ENCODE measurements at regions not wholly inside any gene's neighbourhood (a gene's known extent, or its start where the extent isn't known, plus 50 kb on each side); places are given as distances from the start of the nearest gene placed in this dataset.
"Not testable (repeated sequence)": the region's sequence is repeated elsewhere in the genome, so short reads cannot be mapped to it uniquely, and the experiment has no call there.

DNA sequence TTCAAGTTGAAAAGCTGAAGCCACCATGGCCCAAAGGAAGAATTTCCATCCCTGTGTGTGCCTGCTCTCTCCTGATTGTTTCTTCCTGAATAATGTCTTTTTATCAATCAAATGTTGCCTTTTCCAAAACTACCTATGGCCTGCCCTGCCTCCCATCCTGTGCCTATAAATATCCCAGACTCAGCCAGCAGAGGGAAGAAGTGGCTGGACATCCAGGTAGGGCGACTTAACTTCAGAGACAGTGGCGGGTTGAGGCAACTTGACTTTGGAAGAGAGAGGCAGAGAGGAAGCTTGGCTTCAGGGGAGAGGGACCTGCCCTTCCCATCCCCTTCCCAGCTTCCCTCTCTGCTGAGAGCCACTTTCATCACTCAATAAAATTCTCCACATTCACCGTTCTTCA, 133.0 kb downstream of the LCA5 start:
- H3K27ac Mint-ChIP-seq = no peak overlapping the region
- H3K27me3 Mint-ChIP-seq = no peaks in the 10 kb centered on the region
- ATAC-seq = no peak
- no peak for DNase-seq
- H3K4me3 Mint-ChIP-seq = no peak overlapping the region
- H3K9me3 Mint-ChIP-seq = no peaks in the 10 kb centered on the region
- no peaks in the 10 kb centered on the region for H3K4me1 Mint-ChIP-seq

DNA sequence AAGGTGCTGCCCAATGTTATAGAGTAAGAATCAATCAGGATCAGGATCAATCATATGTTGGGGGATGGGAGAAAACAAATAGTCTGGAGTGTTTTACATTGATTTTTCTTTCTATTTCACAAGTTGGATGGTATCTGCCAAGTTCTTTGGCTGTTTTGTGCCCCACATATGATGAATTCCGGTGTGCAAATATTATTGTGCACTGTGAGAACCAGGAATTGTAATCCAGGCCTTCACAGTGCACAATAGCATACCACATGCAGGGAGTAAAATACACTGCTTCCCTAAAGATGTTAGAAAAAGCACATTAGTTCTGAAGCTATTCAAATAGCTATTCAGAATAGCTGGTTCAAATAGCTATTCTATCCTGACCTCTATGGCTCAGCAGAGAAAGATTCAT, 133.7 kb downstream of the LCA5 start:
- no peak overlapping the region for H3K27ac Mint-ChIP-seq
- no peak for ATAC-seq
- H3K4me1 Mint-ChIP-seq = no peaks in the 10 kb centered on the region
- no peak for DNase-seq
- H3K9me3 Mint-ChIP-seq = no peaks in the 10 kb centered on the region
- H3K27me3 Mint-ChIP-seq = no peaks in the 10 kb centered on the region
- H3K4me3 Mint-ChIP-seq = no peak overlapping the region

DNA sequence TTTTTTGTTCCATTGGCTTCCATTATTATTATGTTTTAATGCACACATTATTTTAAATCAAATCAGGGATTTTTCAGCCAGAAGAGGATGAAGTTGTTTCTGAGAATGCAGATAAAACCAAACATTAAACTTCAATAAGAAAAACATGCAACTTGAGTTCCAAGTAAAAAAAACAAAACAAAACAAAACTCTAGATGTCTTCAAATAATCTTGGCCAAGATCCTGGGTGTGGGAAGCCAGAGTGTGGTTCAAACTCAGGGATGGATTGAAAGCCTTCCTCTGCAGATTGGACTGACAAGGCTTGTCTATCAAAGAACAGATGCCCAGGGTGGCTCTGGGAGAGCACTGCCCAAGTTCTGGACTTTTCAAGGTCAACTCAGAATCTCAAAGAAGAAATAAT, 134.1 kb downstream of the LCA5 start:
- no peaks in the 10 kb centered on the region for H3K27me3 Mint-ChIP-seq
- no peak overlapping the region for H3K27ac Mint-ChIP-seq
- H3K4me3 Mint-ChIP-seq = no peak overlapping the region
- no peak for ATAC-seq
- no peak for DNase-seq
- H3K9me3 Mint-ChIP-seq = no peaks in the 10 kb centered on the region
- H3K4me1 Mint-ChIP-seq = no peaks in the 10 kb centered on the region

DNA sequence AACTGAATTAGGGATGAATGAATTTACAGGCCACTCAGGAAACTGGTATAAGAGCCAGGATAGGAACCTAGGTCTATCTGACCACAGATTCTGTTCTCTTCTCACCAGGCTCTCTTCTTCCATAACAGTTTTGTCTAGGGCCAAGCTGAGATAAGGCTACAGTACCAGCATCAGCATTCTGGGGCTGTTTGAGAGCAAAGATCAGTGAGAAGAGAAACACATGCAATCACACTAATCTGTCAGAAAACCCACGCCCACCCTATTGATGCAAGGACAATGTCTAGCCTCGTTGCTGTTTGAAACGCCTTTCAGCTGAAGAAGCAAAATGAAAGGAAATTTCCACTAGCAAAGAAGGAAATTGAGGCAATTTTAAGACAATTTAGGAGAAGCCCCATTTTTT, 137.7 kb downstream of the LCA5 start:
- Mint-ChIP-seq H3K4me3 (no peak overlapping the region), H3K9me3 (no peaks in the 10 kb centered on the region)

DNA sequence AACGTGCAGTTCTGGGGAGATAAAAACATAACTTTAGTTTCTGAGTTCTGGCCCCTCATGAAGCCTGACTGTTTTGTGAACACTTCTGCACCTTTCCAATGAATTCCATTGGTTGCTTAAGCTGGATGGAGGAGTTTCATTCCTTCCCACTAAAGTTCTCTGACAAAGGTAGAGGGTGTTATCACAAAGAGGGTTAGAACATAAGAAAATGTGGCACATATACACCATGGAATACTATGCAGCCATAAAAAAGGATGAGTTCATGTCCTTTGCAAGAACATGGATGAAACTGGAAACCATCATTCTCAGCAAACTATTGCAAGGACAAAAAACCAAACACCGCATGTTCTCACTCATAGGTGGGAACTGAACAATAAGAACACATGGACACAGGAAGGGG, 138.6 kb downstream of the LCA5 start:
- DNase-seq, H3K27ac Mint-ChIP-seq, H3K27me3 Mint-ChIP-seq, H3K4me3 Mint-ChIP-seq, H3K9me3 Mint-ChIP-seq, ATAC-seq, H3K4me1 Mint-ChIP-seq: not testable (repeated sequence)

More for the DNA sequence above, 137.7 kb downstream of the LCA5 start:
- Mint-ChIP-seq H3K27ac (no peak overlapping the region), H3K4me1 (no peaks in the 10 kb centered on the region), H3K27me3 (no peaks in the 10 kb centered on the region)
- no peak for ATAC-seq
- DNase-seq = no peak

DNA sequence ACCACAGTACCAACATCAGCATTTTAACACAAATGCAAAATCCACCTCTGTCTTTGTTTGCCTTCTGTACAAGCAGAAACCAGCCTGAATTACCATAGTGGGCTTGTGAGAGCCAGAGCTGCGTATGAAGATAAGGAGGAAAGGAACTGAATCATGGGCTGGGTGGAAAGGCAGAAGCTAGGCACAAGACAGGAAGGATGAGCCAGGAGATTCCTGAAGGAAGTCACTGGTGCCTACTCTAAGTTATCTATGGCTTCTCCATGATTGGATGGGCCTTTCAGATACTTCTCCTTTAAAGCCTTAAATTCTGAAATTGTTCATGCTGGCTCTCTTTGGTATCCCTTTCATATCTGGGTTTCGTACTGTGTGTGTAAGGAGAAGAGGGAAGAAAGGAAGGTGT, 140.6 kb downstream of the LCA5 start:
- Mint-ChIP-seq H3K27ac (no peak overlapping the region), H3K4me1 (no peaks in the 10 kb centered on the region), H3K27me3 (no peaks in the 10 kb centered on the region), H3K9me3 (peaks cover 0 to 12% of the 10 kb centered on the region in 2 donors), H3K4me3 (no peak overlapping the region)
- no peak for DNase-seq
- ATAC-seq = no peak

DNA sequence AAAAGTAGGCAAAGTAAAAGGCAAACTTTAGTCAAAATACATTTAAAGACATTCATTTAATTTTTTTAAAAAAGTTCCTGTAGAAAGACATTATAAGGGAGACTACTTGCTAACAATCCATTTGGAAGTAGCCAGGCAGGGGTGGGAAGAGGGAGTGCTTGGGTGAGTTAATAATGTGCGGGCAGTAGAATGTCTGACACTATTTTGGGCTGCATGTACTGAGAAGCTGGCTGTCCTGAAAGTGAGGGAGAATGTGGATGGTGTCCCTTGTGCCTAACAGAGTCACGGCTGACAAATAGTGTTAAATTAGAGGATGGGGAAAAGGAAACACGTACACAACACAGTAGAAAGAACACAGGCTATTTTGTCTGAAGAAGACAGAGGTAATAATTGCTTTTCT, 142.5 kb downstream of the LCA5 start:
- DNase-seq = no peak
- Mint-ChIP-seq H3K4me3 (no peak overlapping the region), H3K4me1 (no peaks in the 10 kb centered on the region), H3K27ac (no peak overlapping the region), H3K9me3 (peaks cover 0 to 12% of the 10 kb centered on the region in 2 donors), H3K27me3 (no peaks in the 10 kb centered on the region)
- no peak for ATAC-seq

DNA sequence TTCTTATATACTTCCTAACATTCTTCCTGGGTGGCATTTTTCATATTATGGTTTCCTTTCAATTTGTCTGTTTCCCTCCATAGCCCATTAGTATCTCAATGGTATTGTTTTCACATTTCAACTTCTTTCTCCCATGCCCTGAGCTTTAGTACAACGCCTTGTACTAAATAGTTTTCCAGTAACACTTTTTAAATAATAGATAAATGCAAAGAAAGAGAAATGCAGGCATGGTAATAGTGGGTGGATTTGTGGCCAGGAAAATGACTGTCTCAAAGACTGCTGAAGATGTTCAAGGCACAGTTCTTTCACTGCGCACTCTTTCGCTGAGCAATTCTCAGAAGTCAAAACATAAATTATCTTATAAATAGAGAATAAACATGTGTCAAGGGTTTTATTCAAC, 145.1 kb downstream of the LCA5 start:
- H3K27ac Mint-ChIP-seq = no peak overlapping the region
- H3K9me3 Mint-ChIP-seq = peaks cover 0 to 12% of the 10 kb centered on the region in 2 donors
- H3K4me3 Mint-ChIP-seq = no peak overlapping the region
- ATAC-seq (no peak), DNase-seq (no peak)
- H3K4me1 Mint-ChIP-seq = no peaks in the 10 kb centered on the region
- no peaks in the 10 kb centered on the region for H3K27me3 Mint-ChIP-seq

DNA sequence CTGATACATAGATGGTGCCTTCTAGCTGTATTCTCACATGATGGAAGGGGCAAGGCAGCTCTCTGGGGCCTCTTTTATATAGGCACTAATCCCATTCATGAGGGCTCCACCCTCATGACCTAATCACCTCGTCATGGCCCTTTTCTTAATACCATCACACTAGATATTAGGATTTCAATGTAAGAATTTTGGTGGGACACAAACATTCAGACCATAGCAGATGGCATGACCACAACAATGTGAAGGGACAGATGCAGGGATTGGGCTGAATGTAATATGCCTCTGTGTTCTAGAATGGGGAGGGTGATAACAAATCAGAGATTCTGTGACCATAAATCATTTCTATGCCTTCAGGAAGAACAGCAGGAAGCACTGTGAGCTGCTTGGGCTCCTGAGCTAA, 145.8 kb downstream of the LCA5 start:
- Mint-ChIP-seq H3K27me3 (no peaks in the 10 kb centered on the region), H3K4me1 (no peaks in the 10 kb centered on the region), H3K27ac (no peak overlapping the region), H3K4me3 (no peak overlapping the region), H3K9me3 (peaks cover 0 to 12% of the 10 kb centered on the region in 2 donors)
- ATAC-seq (no peak), DNase-seq (no peak)

DNA sequence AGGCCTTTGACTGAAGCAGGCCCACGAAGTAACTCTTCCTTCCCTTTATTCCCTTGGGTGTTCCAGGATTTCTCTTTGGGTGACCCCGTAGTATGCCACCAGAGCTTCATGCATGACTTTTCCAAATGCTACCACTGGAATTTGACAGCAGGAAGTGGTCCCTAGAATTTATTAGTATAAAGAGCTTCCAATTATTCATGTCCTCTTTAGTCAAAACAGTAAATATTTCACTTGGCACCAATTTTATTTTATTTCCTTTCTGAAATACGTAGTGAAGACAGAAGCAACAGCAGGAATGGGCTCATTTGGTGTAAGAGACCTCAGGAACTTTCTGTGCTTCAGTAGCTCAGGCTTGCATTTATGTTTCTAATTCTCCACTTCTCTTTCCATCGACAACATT, 151.3 kb downstream of the LCA5 start:
- no peak overlapping the region for H3K27ac Mint-ChIP-seq
- H3K27me3 Mint-ChIP-seq = no peaks in the 10 kb centered on the region

DNA sequence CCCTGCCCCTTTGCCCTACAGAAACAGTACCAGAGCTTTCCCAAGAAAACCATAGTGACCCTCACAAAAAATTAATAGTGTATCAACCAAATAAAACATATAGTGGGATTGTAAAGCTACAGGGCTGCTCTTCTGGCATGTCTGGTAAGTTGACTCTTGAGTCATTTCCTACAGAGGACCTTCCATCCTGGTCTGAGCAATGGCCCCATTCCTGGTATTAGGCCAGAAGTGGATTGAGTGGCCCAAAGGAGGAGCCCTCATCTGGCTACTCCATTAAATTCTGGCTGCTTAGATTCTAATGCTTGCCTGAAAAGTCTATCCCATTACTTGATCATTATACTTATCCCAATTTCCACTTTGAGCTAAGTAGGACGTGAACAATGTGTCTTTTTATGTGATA, 150.9 kb upstream of the HMGN3 start:
- Mint-ChIP-seq H3K4me1 (no peaks in the 10 kb centered on the region), H3K27me3 (no peaks in the 10 kb centered on the region), H3K27ac (no peak overlapping the region), H3K9me3 (no peaks in the 10 kb centered on the region), H3K4me3 (no peak overlapping the region)
- ATAC-seq = no peak
- DNase-seq = no peak

More for the DNA sequence above, 151.3 kb downstream of the LCA5 start:
- ATAC-seq (no peak), DNase-seq (no peak)
- H3K4me3 Mint-ChIP-seq = no peak overlapping the region
- no peaks in the 10 kb centered on the region for H3K9me3 Mint-ChIP-seq
- no peaks in the 10 kb centered on the region for H3K4me1 Mint-ChIP-seq

DNA sequence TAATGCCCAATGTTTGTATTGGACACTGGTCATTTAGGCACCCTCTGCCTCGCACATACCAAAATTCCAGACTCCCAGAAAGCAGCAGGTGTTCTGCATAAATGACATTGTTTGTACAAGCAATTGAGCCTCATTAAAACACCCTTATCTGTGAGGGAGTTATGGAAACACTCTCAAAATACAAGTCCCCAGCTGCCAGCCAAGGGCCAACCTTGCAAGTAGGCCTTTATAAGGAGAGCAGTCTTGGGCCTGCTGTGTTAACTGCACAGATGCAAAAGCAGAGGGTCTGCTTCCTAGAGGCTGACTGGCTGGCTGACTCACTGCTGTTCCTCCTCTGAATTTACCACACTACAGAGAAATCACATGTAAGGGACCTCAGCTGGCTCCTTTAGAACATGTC, 150.4 kb upstream of the HMGN3 start:
- H3K4me3 Mint-ChIP-seq = no peak overlapping the region
- H3K27ac Mint-ChIP-seq = no peak overlapping the region
- H3K27me3 Mint-ChIP-seq = no peaks in the 10 kb centered on the region
- no peaks in the 10 kb centered on the region for H3K4me1 Mint-ChIP-seq
- H3K9me3 Mint-ChIP-seq = no peaks in the 10 kb centered on the region
- ATAC-seq (no peak), DNase-seq (no peak)

DNA sequence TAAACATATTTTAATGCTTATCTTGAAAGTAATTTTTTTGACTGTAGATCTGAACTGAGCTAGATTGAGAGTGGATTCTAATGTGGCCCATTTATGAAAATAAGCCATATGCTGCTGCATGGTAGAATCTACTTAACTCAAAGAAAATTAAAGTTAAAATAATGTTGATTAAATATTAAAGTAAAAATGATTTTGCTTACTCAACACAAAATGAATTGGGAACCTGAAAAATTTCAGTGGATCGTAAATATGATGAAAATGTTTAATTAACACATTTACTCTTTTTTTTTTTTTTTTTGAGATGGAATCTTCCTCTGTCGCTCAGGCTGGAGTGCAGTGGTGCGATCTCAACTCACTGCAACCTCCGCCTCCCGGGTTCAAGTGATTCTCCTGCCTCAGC, 144.5 kb upstream of the HMGN3 start:
- H3K4me3 Mint-ChIP-seq = no peak overlapping the region
- H3K27ac Mint-ChIP-seq = no peak overlapping the region
- H3K27me3 Mint-ChIP-seq = peaks cover 2% of the 10 kb centered on the region
- ATAC-seq (no peak), DNase-seq (no peak)
- no peaks in the 10 kb centered on the region for H3K9me3 Mint-ChIP-seq
- no peaks in the 10 kb centered on the region for H3K4me1 Mint-ChIP-seq

DNA sequence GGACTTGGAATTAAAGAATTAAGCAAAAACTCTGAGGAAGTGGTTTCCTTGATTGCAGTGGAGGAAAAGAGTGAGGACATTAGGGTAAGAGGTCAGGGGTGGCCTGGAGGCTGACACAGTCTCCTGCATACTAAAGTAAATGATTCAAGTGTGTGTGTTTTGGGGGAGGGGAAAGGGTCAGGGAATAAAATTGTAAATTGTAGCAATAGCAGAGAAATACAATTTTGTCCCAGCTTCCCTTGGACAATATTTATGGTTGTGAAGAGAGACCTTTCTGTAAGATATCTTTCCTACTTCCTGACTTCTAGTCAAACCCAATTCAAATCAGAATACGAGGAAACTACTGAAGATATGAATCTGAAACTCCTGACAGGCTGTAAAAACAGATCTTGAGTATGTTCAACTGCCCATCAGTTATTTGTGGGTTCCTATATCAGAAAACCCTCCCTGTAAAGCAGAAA, 143.4 kb upstream of the HMGN3 start:
- ATAC-seq = no peak
- H3K4me1 Mint-ChIP-seq = no peaks in the 10 kb centered on the region

DNA sequence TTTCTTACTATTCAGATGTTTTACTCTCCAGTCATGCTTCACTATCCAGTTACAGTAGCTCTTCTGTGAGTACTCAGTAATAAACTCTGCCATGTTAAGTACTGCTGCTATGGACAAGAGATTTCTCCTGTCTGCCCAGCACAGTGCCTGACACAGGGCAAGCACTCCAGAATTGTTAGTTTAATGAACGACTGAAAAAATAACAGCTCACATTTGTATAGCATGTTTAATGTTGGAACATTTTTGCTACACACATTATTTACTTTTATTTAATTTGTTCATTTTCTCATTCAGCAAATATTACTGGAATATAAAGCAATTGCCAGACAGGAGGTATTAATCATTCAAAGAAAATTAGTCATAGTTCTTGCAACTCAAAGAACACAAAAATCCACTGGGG, 142.6 kb upstream of the HMGN3 start:
- H3K9me3 Mint-ChIP-seq = no peaks in the 10 kb centered on the region
- ATAC-seq (no peak), DNase-seq (no peak)
- no peak overlapping the region for H3K27ac Mint-ChIP-seq
- H3K27me3 Mint-ChIP-seq = peaks cover 7% of the 10 kb centered on the region
- no peak overlapping the region for H3K4me3 Mint-ChIP-seq
- no peaks in the 10 kb centered on the region for H3K4me1 Mint-ChIP-seq

More for the DNA sequence above, 143.4 kb upstream of the HMGN3 start:
- no peak for DNase-seq
- Mint-ChIP-seq H3K9me3 (no peaks in the 10 kb centered on the region), H3K27ac (no peak overlapping the region), H3K4me3 (peak overlapping the region in 1 of 2 donors; percentile 44), H3K27me3 (peaks cover 7% of the 10 kb centered on the region)

DNA sequence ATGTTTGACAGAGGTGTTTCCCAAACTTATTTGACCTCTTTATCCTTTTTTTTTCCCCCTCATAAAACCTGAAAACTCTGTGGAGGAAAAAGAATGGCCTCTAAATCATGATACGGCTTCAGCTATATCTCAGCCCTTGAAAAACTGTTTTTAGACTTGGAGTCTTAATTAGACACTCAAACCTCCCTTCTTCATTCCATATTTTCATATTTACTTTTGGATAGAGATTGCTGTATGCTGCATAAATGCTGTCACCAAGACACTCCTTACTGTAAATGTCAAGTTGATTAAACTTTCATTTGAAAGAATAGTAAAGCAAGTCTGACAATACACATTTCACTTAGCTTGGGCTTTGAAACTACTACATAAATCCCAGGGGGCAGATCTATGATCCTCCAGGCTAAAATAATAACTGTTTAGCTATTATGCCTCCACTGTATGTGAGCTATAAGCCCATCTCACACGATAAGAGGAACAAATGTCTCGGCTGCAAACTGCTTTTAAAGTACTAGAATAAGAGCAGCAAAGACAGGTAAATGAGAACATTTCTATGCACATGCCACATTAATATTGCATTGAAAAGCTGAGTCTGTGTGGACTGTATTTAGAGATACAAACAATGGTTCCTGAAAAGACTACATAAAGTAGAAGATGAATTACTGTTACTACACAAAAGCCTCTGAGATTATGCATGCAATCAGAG, 141.3 kb upstream of the HMGN3 start:
- H3K4me3 Mint-ChIP-seq = no peak overlapping the region
- DNase-seq = no peak
- H3K27me3 Mint-ChIP-seq = peaks cover 7% of the 10 kb centered on the region
- ATAC-seq = no peak
- no peak overlapping the region for H3K27ac Mint-ChIP-seq
- peaks cover 0 to under 1% of the 10 kb centered on the region in 2 donors for H3K9me3 Mint-ChIP-seq
- H3K4me1 Mint-ChIP-seq = no peaks in the 10 kb centered on the region

DNA sequence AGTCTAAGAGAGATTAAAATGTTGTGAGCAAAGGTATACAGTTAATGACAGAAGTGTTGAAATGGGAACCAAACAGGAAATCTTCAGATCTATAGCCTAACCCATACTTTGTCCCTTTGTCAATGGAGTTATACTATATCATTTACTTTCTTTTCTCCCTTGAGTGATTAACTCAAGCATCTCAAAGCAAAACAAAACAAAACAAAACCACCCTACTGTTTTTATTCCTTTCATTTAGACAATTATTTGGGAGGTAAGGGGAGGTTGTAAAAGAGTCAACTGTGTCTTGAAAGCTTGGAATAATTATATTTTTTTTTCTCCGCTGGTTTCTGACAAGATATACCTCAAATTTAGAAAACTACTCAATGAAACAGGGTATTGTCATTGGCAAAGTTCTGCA, 139.8 kb upstream of the HMGN3 start:
- ATAC-seq (no peak), DNase-seq (no peak)
- Mint-ChIP-seq H3K9me3 (peaks cover 0 to 6% of the 10 kb centered on the region in 2 donors), H3K4me1 (no peaks in the 10 kb centered on the region), H3K4me3 (no peak overlapping the region), H3K27me3 (peaks cover 7% of the 10 kb centered on the region), H3K27ac (no peak overlapping the region)

All from stimulated activated naive CD8-positive, alpha-beta T cell treated with anti-CD3 and anti-CD28 coated beads, Interleukin-15, amount 100 ng/mL, for 72 hours (primary cell).